Keratinocyte (primary cell): ENCODE measurements at regions not wholly inside any gene's neighbourhood (a gene's known extent, or its start where the extent isn't known, plus 50 kb on each side); places are given as distances from the start of the nearest gene placed in this dataset.

Source experiments
- DNase-seq: peaks from one replicate; pipeline ENCODE4 v3.0.0-alpha.2; 2011; ENCODE audit warnings: low read depth, missing footprints, low spot score
- FAIRE-seq: peaks from 2 replicates; lab custom pipeline; 2011; peaks lifted over from hg19 to GRCh38; lab: Jason Lieb, UNC
- H2AFZ ChIP-seq: 2 replicates; pipeline ENCODE4 v1.6.0; 2012; ENCODE audit warnings: low read length, control low read depth, inconsistent platforms; ENCODE audit not compliant: control insufficient read depth
- H3K27ac ChIP-seq: 2 replicates; pipeline ENCODE4 v1.5.1; 2011; ENCODE audit warnings: low read length; ENCODE audit not compliant: control insufficient read depth, insufficient read depth
- H3K27me3 ChIP-seq: 3 replicates; pipeline ENCODE4 v1.6.0; 2011; ENCODE audit warnings: low read length; ENCODE audit not compliant: control insufficient read depth, insufficient read depth; ENCODE audit errors: extremely low read depth
- H3K36me3 ChIP-seq, 2 experiments: 2 replicates in 1 of 2; 3 replicates in 1 of 2; pipeline ENCODE4 v1.5.1; 2011; ENCODE audit warnings: low read length in 2 of 2, mild to moderate bottlenecking in 1 of 2; ENCODE audit not compliant: control insufficient read depth in 2 of 2, insufficient read depth in 2 of 2; ENCODE audit errors: extremely low read depth in 1 of 2
- H3K4me1 ChIP-seq: 3 replicates; pipeline ENCODE4 v1.5.1; 2011; ENCODE audit warnings: low read length; ENCODE audit not compliant: control insufficient read depth, insufficient read depth; ENCODE audit errors: extremely low read depth
- H3K4me2 ChIP-seq: 3 replicates; pipeline ENCODE4 v1.6.0; 2011; ENCODE audit warnings: low read depth, low read length; ENCODE audit not compliant: control insufficient read depth, insufficient read depth; ENCODE audit errors: extremely low read depth
- H3K4me3 ChIP-seq, 3 experiments: fragments of 200-600 bp in 1 of 3; sonication (generic) in 1 of 3; 2 replicates in 2 of 3; 3 replicates in 1 of 3; pipeline ENCODE4 v1.5.1; 2011 to 2016; ENCODE audit warnings: low read length in 3 of 3, mild to moderate bottlenecking in 3 of 3, control low read depth in 2 of 3, inconsistent platforms in 1 of 3, low read depth in 1 of 3, mixed read lengths in 1 of 3, mixed run types in 1 of 3, moderate library complexity in 1 of 3; ENCODE audit not compliant: control insufficient read depth in 2 of 3, insufficient read depth in 2 of 3; ENCODE audit errors: extremely low read depth in 1 of 3
- H3K79me2 ChIP-seq: 2 replicates; pipeline ENCODE4 v1.6.0; 2012; ENCODE audit warnings: low read length; ENCODE audit not compliant: control insufficient read depth, insufficient read depth
- H3K9ac ChIP-seq: 3 replicates; pipeline ENCODE4 v1.6.0; 2011; ENCODE audit warnings: low read length; ENCODE audit not compliant: control insufficient read depth, insufficient read depth; ENCODE audit errors: extremely low read depth
- H3K9me1 ChIP-seq: 3 replicates; pipeline ENCODE4 v1.6.0; 2011; ENCODE audit warnings: low read length; ENCODE audit not compliant: control insufficient read depth, insufficient read depth; ENCODE audit errors: extremely low read depth
- H3K9me3 ChIP-seq: 2 replicates; pipeline ENCODE4 v1.5.1; 2012; ENCODE audit warnings: low read depth, low read length; ENCODE audit not compliant: control insufficient read depth
- H4K20me1 ChIP-seq: 3 replicates; pipeline ENCODE4 v1.6.0; 2011; ENCODE audit warnings: low read length; ENCODE audit not compliant: control insufficient read depth, insufficient read depth; ENCODE audit errors: extremely low read depth
- EZH2 ChIP-seq: IDR thresholded peaks from one replicate; pipeline ENCODE4 v1.6.1; 2012; ENCODE audit warnings: inconsistent platforms, mild to moderate bottlenecking, low read length, moderate library complexity
- dilution Hi-C: fragments of 300-500 bp; cut with MboI; formaldehyde crosslinking; loops from one replicate; pipeline ENCODE4 v1.7.0; 2020; ENCODE audit warnings: low sequenced_read_pairs; ENCODE audit not compliant: extremely low pct_ligation_motif_present
- TF ChIP-seq, protein P1 (sequence below), 3 experiments: IDR thresholded peaks in 1 of 3; conservative IDR thresholded peaks in 1 of 3; optimal IDR thresholded peaks in 1 of 3; 2 replicates in 2 of 3; 3 replicates in 1 of 3; pipeline versions ENCODE3 to v1.5.1; 2011; ENCODE audit warnings: low read length in 3 of 3, mild to moderate bottlenecking in 3 of 3, moderate library complexity in 2 of 3, control low read depth in 1 of 3, inconsistent platforms in 1 of 3; ENCODE audit not compliant: insufficient read depth in 2 of 3; ENCODE audit errors: extremely low read depth in 1 of 3

DNA sequence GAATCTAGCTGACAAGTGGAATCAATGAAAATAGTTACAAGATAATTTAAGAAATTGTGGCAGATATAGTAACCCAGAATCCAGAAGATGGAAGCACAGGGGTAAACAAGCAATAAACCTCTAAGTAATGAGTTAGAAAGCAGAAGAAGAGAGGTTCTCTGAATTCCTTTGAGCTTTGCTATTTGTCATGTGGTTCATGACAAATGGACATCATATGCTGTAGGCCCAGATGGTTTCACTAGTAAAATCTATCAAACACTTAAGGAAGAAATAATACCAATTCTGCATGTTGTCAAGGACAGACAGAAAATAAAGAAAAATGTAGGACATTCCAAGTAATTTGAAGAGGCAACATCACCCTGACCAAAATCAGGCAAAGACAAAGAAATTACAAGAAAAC lies 480.8 kb upstream of the INTU start:
- H3K27ac ChIP-seq, result no peak overlapping the region
- FAIRE-seq, result no peak
- no peak overlapping the region for H3K9ac ChIP-seq
- H2AFZ ChIP-seq, result no peak overlapping the region
- H3K36me3 ChIP-seq, result no peaks in the 10 kb centered on the region
- no peaks in the 10 kb centered on the region for H3K9me1 ChIP-seq
- no peak overlapping the region for H3K4me2 ChIP-seq
- no peaks in the 10 kb centered on the region for H4K20me1 ChIP-seq
- no peak for DNase-seq
- H3K4me3 ChIP-seq, result no peak overlapping the region
- no peaks in the 10 kb centered on the region for H3K79me2 ChIP-seq
- no peaks in the 10 kb centered on the region for H3K9me3 ChIP-seq
- dilution Hi-C loops, result no loop called here
- H3K27me3 ChIP-seq, result no peaks in the 10 kb centered on the region
- no peak for TF ChIP-seq EZH2
- TF ChIP-seq, protein P1, sequence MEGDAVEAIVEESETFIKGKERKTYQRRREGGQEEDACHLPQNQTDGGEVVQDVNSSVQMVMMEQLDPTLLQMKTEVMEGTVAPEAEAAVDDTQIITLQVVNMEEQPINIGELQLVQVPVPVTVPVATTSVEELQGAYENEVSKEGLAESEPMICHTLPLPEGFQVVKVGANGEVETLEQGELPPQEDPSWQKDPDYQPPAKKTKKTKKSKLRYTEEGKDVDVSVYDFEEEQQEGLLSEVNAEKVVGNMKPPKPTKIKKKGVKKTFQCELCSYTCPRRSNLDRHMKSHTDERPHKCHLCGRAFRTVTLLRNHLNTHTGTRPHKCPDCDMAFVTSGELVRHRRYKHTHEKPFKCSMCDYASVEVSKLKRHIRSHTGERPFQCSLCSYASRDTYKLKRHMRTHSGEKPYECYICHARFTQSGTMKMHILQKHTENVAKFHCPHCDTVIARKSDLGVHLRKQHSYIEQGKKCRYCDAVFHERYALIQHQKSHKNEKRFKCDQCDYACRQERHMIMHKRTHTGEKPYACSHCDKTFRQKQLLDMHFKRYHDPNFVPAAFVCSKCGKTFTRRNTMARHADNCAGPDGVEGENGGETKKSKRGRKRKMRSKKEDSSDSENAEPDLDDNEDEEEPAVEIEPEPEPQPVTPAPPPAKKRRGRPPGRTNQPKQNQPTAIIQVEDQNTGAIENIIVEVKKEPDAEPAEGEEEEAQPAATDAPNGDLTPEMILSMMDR (optimal IDR thresholded peaks at IDR 0.05 in 1 of 3, IDR thresholded peaks at IDR 0.05 in 1 of 3, conservative IDR thresholded peaks at IDR 0.05 in 1 of 3; ENCODE audit: extremely low read depth in 1 of 3, insufficient read depth in 2 of 3, low read length in 3 of 3), result no peak
- no peaks in the 10 kb centered on the region for H3K4me1 ChIP-seq

GRCh38 chr4:127155116-127155515 lies 477.6 kb upstream of the INTU start:
- Histone ChIP-seq H3K9ac (no peak overlapping the region), H3K27me3 (no peaks in the 10 kb centered on the region), H3K4me1 (no peaks in the 10 kb centered on the region), H2AFZ (no peak overlapping the region), H3K36me3 (no peaks in the 10 kb centered on the region), H3K79me2 (no peaks in the 10 kb centered on the region), H3K4me2 (no peak overlapping the region), H3K27ac (no peak overlapping the region), H3K9me1 (no peaks in the 10 kb centered on the region), H3K9me3 (no peaks in the 10 kb centered on the region), H3K4me3 (no peak overlapping the region), H4K20me1 (no peaks in the 10 kb centered on the region)
- no peak for FAIRE-seq
- DNase-seq, result no peak
- TF ChIP-seq, protein P1 (optimal IDR thresholded peaks at IDR 0.05 in 1 of 3, IDR thresholded peaks at IDR 0.05 in 1 of 3, conservative IDR thresholded peaks at IDR 0.05 in 1 of 3; ENCODE audit: extremely low read depth in 1 of 3, insufficient read depth in 2 of 3, low read length in 3 of 3), result no peak
- no peak for TF ChIP-seq EZH2
- dilution Hi-C loops, result no loop called here
